Osteocyte (in vitro differentiated cells): ENCODE measurements at regions not wholly inside any gene's neighbourhood (a gene's known extent, or its start where the extent isn't known, plus 50 kb on each side); places are given as distances from the start of the nearest gene placed in this dataset.

Source experiments
- DNase-seq: peaks from one replicate; pipeline ENCODE4 v3.0.0; 2021; ENCODE audit warnings: mixed read lengths; ENCODE audit not compliant: unreplicated experiment; ENCODE audit errors: extremely low spot score
- H3K27ac Mint-ChIP-seq: one replicate; pipeline ENCODE4 v1.8.0; 2021; ENCODE audit warnings: mild to moderate bottlenecking, mixed read lengths; ENCODE audit not compliant: unreplicated experiment
- H3K27me3 Mint-ChIP-seq: one replicate; pipeline ENCODE4 v1.8.0; 2021; ENCODE audit warnings: mixed read lengths; ENCODE audit not compliant: unreplicated experiment
- H3K36me3 Mint-ChIP-seq: one replicate; pipeline ENCODE4 v1.8.0; 2021; ENCODE audit warnings: mixed read lengths; ENCODE audit not compliant: unreplicated experiment
- H3K4me1 Mint-ChIP-seq: one replicate; pipeline ENCODE4 v1.8.0; 2021; ENCODE audit warnings: mixed read lengths; ENCODE audit not compliant: unreplicated experiment
- H3K4me3 Mint-ChIP-seq: one replicate; pipeline ENCODE4 v1.8.0; 2021; ENCODE audit warnings: mild to moderate bottlenecking, moderate library complexity, mixed read lengths; ENCODE audit not compliant: unreplicated experiment
- H3K9me3 Mint-ChIP-seq: one replicate; pipeline ENCODE4 v1.8.0; 2021; ENCODE audit warnings: mixed read lengths; ENCODE audit not compliant: unreplicated experiment
- TF ChIP-seq, protein P1 (sequence below): fragments of 200-600 bp; sonication (generic); IDR thresholded peaks from 2 replicates; pipeline ENCODE4 v1.5.0; 2021; ENCODE audit warnings: antibody characterized with exemption, mild to moderate bottlenecking, moderate library complexity

DNA sequence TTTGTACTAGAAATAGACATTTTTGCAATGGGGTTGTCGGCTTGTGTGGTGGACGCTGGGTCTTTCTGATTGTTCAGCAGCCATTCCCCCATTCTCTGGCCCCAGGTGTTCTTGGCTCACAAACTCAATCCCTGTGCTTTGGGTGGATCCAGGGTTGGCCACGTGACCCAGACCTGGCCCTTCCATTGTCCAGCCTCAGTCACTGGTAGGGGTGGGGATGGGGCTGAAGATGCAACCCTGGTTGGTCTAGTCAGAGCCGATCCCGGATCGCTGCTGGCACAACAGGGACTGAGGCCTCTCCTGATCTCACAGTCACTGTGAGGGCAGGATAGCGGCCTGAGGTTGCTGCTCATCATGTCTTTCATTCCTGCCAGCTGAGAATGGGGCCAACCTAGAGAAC is 365.3 kb upstream of the SULF2 start:
- TF ChIP-seq, protein P1, sequence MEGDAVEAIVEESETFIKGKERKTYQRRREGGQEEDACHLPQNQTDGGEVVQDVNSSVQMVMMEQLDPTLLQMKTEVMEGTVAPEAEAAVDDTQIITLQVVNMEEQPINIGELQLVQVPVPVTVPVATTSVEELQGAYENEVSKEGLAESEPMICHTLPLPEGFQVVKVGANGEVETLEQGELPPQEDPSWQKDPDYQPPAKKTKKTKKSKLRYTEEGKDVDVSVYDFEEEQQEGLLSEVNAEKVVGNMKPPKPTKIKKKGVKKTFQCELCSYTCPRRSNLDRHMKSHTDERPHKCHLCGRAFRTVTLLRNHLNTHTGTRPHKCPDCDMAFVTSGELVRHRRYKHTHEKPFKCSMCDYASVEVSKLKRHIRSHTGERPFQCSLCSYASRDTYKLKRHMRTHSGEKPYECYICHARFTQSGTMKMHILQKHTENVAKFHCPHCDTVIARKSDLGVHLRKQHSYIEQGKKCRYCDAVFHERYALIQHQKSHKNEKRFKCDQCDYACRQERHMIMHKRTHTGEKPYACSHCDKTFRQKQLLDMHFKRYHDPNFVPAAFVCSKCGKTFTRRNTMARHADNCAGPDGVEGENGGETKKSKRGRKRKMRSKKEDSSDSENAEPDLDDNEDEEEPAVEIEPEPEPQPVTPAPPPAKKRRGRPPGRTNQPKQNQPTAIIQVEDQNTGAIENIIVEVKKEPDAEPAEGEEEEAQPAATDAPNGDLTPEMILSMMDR: no peak
- H3K27ac Mint-ChIP-seq: no peak overlapping the region
- no peaks in the 10 kb centered on the region for H3K4me1 Mint-ChIP-seq
- no peak overlapping the region for H3K4me3 Mint-ChIP-seq
- DNase-seq: no peak
- H3K9me3 Mint-ChIP-seq: no peaks in the 10 kb centered on the region
- H3K27me3 Mint-ChIP-seq: peaks cover 46% of the 10 kb centered on the region
- no peaks in the 10 kb centered on the region for H3K36me3 Mint-ChIP-seq

DNA sequence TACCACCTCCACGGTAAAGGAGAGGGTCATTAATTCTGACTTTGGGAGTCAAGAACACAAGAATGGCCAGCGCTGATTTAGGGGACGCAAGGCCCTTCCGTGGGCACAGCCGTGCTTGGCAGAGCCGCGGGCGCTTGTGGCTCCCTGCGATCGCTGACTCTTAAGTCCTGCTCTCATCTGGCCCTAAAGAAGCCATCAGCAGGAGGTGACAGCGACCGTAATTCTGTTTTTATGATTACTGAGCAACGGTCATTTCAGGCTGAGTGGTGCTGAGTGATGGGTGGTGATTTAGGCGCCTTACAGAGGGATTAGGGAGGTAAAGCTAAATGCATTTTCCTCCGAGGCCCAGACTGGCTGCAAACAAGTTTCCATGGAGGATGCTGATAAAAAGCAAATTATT is 364.6 kb upstream of the SULF2 start:
- Mint-ChIP-seq H3K4me3 (no peak overlapping the region), H3K27me3 (peaks cover 48% of the 10 kb centered on the region), H3K9me3 (no peaks in the 10 kb centered on the region), H3K27ac (no peak overlapping the region), H3K4me1 (no peaks in the 10 kb centered on the region), H3K36me3 (no peaks in the 10 kb centered on the region)
- TF ChIP-seq, protein P1: no peak
- DNase-seq: no peak

DNA sequence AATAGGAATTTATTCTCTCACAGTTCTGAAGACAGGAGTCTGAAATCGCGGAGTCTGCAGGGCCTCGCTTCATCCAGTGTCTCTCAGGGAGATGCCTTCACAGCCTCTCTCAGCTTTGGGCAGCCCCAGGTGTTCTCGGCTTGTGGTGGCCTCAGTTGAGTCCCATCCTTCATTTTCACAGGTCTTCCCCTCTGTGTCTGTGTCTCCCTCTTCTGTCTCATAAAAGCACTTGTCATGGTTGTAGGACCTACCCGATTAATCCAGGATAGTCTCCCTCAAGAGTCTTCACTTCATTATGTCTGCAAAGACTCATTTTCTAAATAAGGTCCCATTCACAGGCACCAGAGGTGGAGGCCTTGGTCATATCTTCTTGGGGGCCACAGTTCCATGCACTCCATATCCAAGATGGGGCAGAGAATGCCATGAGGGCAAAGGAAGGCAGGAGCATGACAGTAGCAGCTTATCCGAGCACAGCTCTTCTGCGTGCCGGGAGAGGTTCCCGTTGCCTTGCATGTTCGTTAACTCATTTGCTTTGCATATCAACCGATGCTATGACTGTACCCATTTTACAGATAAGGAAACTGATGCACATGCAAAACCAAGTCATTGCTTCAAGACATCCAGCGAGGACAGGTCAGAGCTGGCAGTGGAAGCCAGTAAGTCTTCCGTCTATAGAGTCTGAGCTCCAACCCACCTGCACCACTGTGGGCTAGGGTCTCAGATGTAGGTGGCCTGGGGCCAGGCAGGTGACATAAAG is 363.8 kb upstream of the SULF2 start:
- H3K4me3 Mint-ChIP-seq: no peak overlapping the region
- no peak for DNase-seq
- no peaks in the 10 kb centered on the region for H3K9me3 Mint-ChIP-seq
- TF ChIP-seq, protein P1: no peak
- H3K27ac Mint-ChIP-seq: no peak overlapping the region
- no peaks in the 10 kb centered on the region for H3K4me1 Mint-ChIP-seq
- H3K27me3 Mint-ChIP-seq: peaks cover 48% of the 10 kb centered on the region
- H3K36me3 Mint-ChIP-seq: no peaks in the 10 kb centered on the region

DNA sequence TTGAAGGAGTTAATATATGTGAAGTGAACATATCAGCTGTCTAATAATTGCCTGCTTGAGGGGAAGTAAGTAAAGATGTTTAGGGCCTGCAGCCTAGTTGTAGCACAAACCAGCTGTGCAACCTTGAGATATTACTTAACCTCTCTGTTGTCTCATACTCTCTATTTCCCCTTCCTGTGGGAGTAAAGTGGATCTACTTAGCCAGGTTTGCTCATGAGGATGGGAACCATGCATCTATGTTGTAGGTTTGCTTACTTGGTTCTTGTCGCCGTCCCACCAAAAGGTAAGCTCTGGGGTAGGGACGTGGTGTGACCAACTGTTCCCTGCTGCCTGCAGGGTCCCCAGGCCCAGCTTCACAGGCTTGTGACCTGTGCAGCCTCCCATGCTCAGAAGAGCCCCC is 362.7 kb upstream of the SULF2 start:
- Mint-ChIP-seq H3K36me3 (no peaks in the 10 kb centered on the region), H3K27me3 (peaks cover 45% of the 10 kb centered on the region), H3K4me1 (no peaks in the 10 kb centered on the region), H3K4me3 (no peak overlapping the region), H3K27ac (no peak overlapping the region), H3K9me3 (no peaks in the 10 kb centered on the region)
- TF ChIP-seq, protein P1: no peak
- no peak for DNase-seq

DNA sequence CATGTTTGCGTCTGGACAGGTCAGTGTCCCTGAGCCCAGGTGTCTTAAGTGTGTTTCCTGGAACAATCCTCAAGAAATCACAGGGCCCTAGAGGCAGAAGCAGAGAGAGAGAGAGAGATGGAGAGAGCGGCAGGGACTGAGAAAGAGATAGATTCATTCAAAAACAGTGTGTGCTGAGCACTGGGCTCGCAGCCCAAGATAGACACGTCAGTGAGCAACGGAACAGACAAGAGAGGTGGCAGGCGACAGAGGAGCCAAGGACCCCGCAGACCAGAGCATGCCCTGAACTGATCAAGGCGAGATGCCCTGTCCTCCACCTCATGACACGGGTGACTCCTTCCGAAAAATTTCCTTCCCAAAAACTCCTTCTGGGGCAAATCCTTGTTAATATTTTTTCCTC is 362.0 kb upstream of the SULF2 start:
- Mint-ChIP-seq H3K4me1 (no peaks in the 10 kb centered on the region), H3K36me3 (no peaks in the 10 kb centered on the region), H3K4me3 (no peak overlapping the region), H3K27me3 (peaks cover 47% of the 10 kb centered on the region), H3K27ac (no peak overlapping the region), H3K9me3 (no peaks in the 10 kb centered on the region)
- TF ChIP-seq, protein P1: no peak
- no peak for DNase-seq
